K562 (cell line): ENCODE measurements at regions not wholly inside any gene's neighbourhood (a gene's known extent, or its start where the extent isn't known, plus 50 kb on each side); places are given as distances from the start of the nearest gene placed in this dataset.

Source experiments
- ATAC-seq: fragments of 200-7000 bp; cut with Tn5 transposase; 3 replicates; pipeline ENCODE4 v1.9.1; 2020; ENCODE audit warnings: moderate library complexity
- BruUV-seq: library from RNA; stranded (reverse); fragments of 400-500 nt; replicated peaks from 2 replicates; lab custom pipeline; 2021; lab: Mats Ljungman, UMichigan
- CTCF ChIA-PET: fragments of 300-600 bp; formaldehyde crosslinking; extraction: SDS; loops from one replicate; lab custom pipeline; 2021; ENCODE audit warnings: low intra/inter-chr PET ratio; lab: Yijun Ruan, JAX
- POLR2A ChIA-PET: fragments of 300-600, 350-650 bp; sonication (Branson Sonifier 250); formaldehyde crosslinking; extraction: SDS; loops from one replicate; lab custom pipeline; 2021; ENCODE audit warnings: antibody characterized with exemption, inconsistent platforms; lab: Yijun Ruan, JAX
- DNase-seq, 4 experiments: peaks; one replicate each; pipeline versions ENCODE4 v3.0.0 to v3.0.0-alpha.2; 2011 to 2018; ENCODE audit warnings: low spot score in 3 of 4, mixed read lengths in 3 of 4; ENCODE audit errors: extremely low read depth in 1 of 4
- FAIRE-seq: peaks from 2 replicates; lab custom pipeline; 2011; peaks lifted over from hg19 to GRCh38; lab: Jason Lieb, UNC
- H2AFZ ChIP-seq: 2 replicates; pipeline ENCODE4 v1.6.0; 2011; ENCODE audit warnings: low read depth, low read length, control low read depth, inconsistent platforms
- H3K27ac ChIP-seq: fragments of 200-600 bp; 3 replicates; pipeline ENCODE4 v1.8.0; 2011; ENCODE audit warnings: low read depth, mild to moderate bottlenecking, control low read depth, inconsistent platforms, low read length, moderate library complexity, mixed read lengths; ENCODE audit errors: extremely low read depth
- H3K27me3 ChIP-seq, 2 experiments: fragments of 300-600 bp in 1 of 2; 2 replicates in 1 of 2; 3 replicates in 1 of 2; pipeline versions ENCODE4 v1.6.0 to v1.8.0; 2011; ENCODE audit warnings: inconsistent platforms in 2 of 2, low read length in 2 of 2, mild to moderate bottlenecking in 1 of 2, mixed read lengths in 1 of 2, moderate library complexity in 1 of 2; ENCODE audit not compliant: control insufficient read depth in 2 of 2, insufficient read depth in 2 of 2
- H3K36me3 ChIP-seq: fragments of 300-600 bp; 3 replicates; pipeline ENCODE4 v1.8.0; 2011; ENCODE audit warnings: mild to moderate bottlenecking, low read length, inconsistent platforms; ENCODE audit not compliant: control insufficient read depth, insufficient read depth
- H3K4me1 ChIP-seq, 2 experiments: fragments of 200-600 bp in 1 of 2; replicated peaks in 1 of 2; 2 replicates in 1 of 2; 3 replicates in 1 of 2; pipeline versions ENCODE4 v1.5.1 to v1.8.0; 2011; ENCODE audit warnings: inconsistent platforms in 2 of 2, low read length in 2 of 2, mild to moderate bottlenecking in 1 of 2, mixed read lengths in 1 of 2, moderate library complexity in 1 of 2; ENCODE audit not compliant: control insufficient read depth in 2 of 2, insufficient read depth in 2 of 2
- H3K4me2 ChIP-seq: 2 replicates; pipeline ENCODE4 v1.6.1; 2011; ENCODE audit warnings: low read length, control low read depth, inconsistent platforms, mixed read lengths; ENCODE audit not compliant: insufficient read depth
- H3K4me3 ChIP-seq: fragments of 200-600 bp; sonication (generic), shearing (Covaris generic); 2 replicates; pipeline ENCODE4 v1.5.1; 2016; ENCODE audit warnings: control low read depth, inconsistent platforms
- H3K79me2 ChIP-seq: fragments of 200-600 bp; 3 replicates; pipeline ENCODE4 v1.8.0; 2011; ENCODE audit warnings: low read length, inconsistent platforms; ENCODE audit not compliant: control insufficient read depth, insufficient read depth
- H3K9ac ChIP-seq, 2 experiments: 2 replicates each; pipeline versions ENCODE4 v1.6.0 to v1.6.1; 2011; ENCODE audit warnings: low read depth in 2 of 2, low read length in 2 of 2, control low read depth in 1 of 2, inconsistent platforms in 1 of 2, mild to moderate bottlenecking in 1 of 2, mixed read lengths in 1 of 2; ENCODE audit not compliant: insufficient read depth in 1 of 2
- H3K9me1 ChIP-seq: one replicate; pipeline ENCODE4 v1.6.0; 2011; ENCODE audit warnings: inconsistent platforms, mild to moderate bottlenecking, low read length, moderate library complexity; ENCODE audit not compliant: control insufficient read depth, insufficient read depth
- H3K9me3 ChIP-seq: replicated peaks from 2 replicates; pipeline ENCODE4 v1.5.1; 2011; ENCODE audit warnings: low read depth, low read length, inconsistent platforms; ENCODE audit not compliant: control insufficient read depth, insufficient read depth
- H4K20me1 ChIP-seq: replicated peaks from 2 replicates; pipeline ENCODE4 v1.6.1; 2011; ENCODE audit warnings: low read length, inconsistent platforms, mixed read lengths; ENCODE audit not compliant: control insufficient read depth, insufficient read depth
- ETV6 ChIP-seq, 3 experiments: fragments of 150-350 bp in 1 of 3; sonication (generic) in 1 of 3; formaldehyde crosslinking in 1 of 3; IDR thresholded peaks; 2 replicates each; pipeline versions ENCODE4 v1.6.1 to v1.8.0; 2014 to 2022; ENCODE audit warnings: borderline replicate concordance in 2 of 3, low read depth in 2 of 3, antibody characterized with exemption in 1 of 3, low read length in 1 of 3, mild to moderate bottlenecking in 1 of 3, missing genetic modification reagents in 1 of 3
- MXI1 ChIP-seq: IDR thresholded peaks from 2 replicates; pipeline ENCODE4 v1.6.1; 2011; ENCODE audit warnings: low read depth, mild to moderate bottlenecking, improper control_type of control experiment, low read length
- RBM34 ChIP-seq: fragments of 200-400 bp; formaldehyde crosslinking; IDR thresholded peaks from 2 replicates; pipeline ENCODE4 v1.6.1; 2018; ENCODE audit warnings: low read length, borderline replicate concordance; ENCODE audit not compliant: insufficient read depth
- SAFB ChIP-seq: fragments of 200-400 bp; formaldehyde crosslinking; IDR thresholded peaks from 2 replicates; pipeline ENCODE4 v1.6.1; 2017; ENCODE audit warnings: low read depth, low read length, borderline replicate concordance
- SLC30A9 ChIP-seq: fragments of 250-450 bp; sonication (Bioruptor Pico); IDR thresholded peaks from 2 replicates; pipeline ENCODE4 v1.8.0; 2022; ENCODE audit warnings: mild to moderate bottlenecking, moderate library complexity
- ZNF140 ChIP-seq: fragments of 250-450 bp; sonication (Bioruptor Pico); IDR thresholded peaks from 2 replicates; pipeline ENCODE4 v1.8.0; 2021; ENCODE audit warnings: moderate library complexity, mild to moderate bottlenecking, inconsistent platforms
- ZNF224 ChIP-seq: sonication (generic); formaldehyde crosslinking; IDR thresholded peaks from 2 replicates; pipeline ENCODE4 v1.8.0; 2022; ENCODE audit warnings: mild to moderate bottlenecking, missing genetic modification reagents
- ZNF3 ChIP-seq: fragments of 250-450 bp; sonication (Bioruptor Pico); IDR thresholded peaks from 2 replicates; pipeline ENCODE4 v1.5.0; 2021; ENCODE audit warnings: mild to moderate bottlenecking, moderate library complexity
- WGBS: fragments of 100-300 bp; shearing (Covaris generic); methylation state at CpG from one replicate; pipeline ENCODE4 v1.1.6; 2016; ENCODE audit warnings: low coverage, mixed read lengths; ENCODE audit not compliant: insufficient coverage; ENCODE audit errors: missing lambda C conversion rate; 5-methylcytosine and 5-hydroxymethylcytosine counted together
- in situ Hi-C: fragments of 300-500 bp; cut with MboI; formaldehyde crosslinking; loops from 4 replicates; pipeline ENCODE4 v1.15.0; 2018; ENCODE audit warnings: inconsistent platforms, mixed read lengths
- intact Hi-C: fragments of 100-400 bp; cut with micrococcal nuclease; formaldehyde crosslinking; loops from 2 replicates; pipeline ENCODE4 v1.14.2; 2022
- TF ChIP-seq, protein P1 (sequence below): fragments of 200-600 bp; sonication (generic); IDR thresholded peaks from one replicate; pipeline ENCODE4 v1.6.1; 2012; ENCODE audit warnings: mild to moderate bottlenecking, low read depth, low read length, inconsistent platforms
- TF ChIP-seq, protein P2 (sequence below): sonication (generic); formaldehyde crosslinking; IDR thresholded peaks from 2 replicates; pipeline ENCODE4 v1.8.0; 2022; ENCODE audit warnings: mild to moderate bottlenecking, missing genetic modification reagents

DNA sequence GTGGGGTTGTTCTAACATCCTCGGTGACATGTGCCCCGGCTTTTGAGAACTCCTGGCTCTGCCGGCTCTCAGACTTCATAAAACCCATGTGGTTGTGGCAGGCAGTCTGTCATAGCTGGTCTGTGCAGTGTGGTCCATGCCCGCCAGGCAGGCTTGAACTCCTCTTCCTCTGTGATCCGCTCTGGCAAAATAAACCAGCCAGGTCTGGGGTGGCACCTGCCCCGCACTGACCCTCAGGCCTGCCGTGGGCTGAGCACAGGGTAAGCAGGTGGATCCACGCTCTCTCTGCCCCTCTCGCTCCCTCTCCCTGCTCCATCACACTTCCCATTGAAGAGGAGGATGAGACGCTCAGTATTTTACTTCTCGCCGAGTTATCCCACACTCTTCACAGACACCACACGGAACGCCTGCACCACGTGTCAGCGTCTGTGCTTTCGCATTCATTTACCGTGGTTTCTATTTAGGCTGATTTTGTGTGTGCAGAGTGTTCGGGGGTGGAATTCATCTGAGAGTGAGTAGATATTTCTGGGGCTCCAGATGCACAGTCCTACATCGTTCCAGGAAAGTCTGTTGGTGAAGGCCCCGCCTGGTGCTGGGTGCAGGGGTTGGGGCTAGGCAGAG is 56.4 kb downstream of the RTP5 start:
- H3K9me1 ChIP-seq, result peaks cover 2% of the 10 kb centered on the region
- FAIRE-seq, result no peak
- no peak for ATAC-seq
- no peak overlapping the region for H3K27ac ChIP-seq
- no peaks in the 10 kb centered on the region for H3K36me3 ChIP-seq
- CTCF ChIA-PET, result no interaction called here
- H4K20me1 ChIP-seq, result peaks cover 4% of the 10 kb centered on the region; the same call in 1 of the 2 replicates
- no peak overlapping the region; a peak in 1 of 4 replicates for H3K9ac ChIP-seq
- H3K4me2 ChIP-seq, result no peak overlapping the region
- in situ Hi-C loops (no loop called here), intact Hi-C loops (no loop called here)
- H3K4me3 ChIP-seq, result no peak overlapping the region
- POLR2A ChIA-PET, result interaction anchor here (0.6 kb wide), 1 partner anchor 11 kb away, joined by 3 read pairs; no protein-coding TSS in a partner anchor
- H3K27me3 ChIP-seq, result peaks cover 0 to 16% of the 10 kb centered on the region in 2 experiments; a peak in 3 of 5 replicates
- DNase-seq, result no peak
- H3K4me1 ChIP-seq, result no peaks in the 10 kb centered on the region; a peak in 1 of 5 replicates
- BruUV-seq, result no TSS peak
- no peaks in the 10 kb centered on the region for H3K79me2 ChIP-seq
- H2AFZ ChIP-seq, result no peak overlapping the region
- H3K9me3 ChIP-seq, result no peaks in the 10 kb centered on the region
- WGBS, result 31% methylated on average over 18 of the region's 21 CpGs
- TF ChIP-seq ZNF140 (CRISPR knock-in tag) (no peak), ZNF3 (CRISPR knock-in tag) (no peak), SAFB (no peak), ZNF224 (CRISPR knock-in tag) (no peak), ETV6 (IDR thresholded peaks at IDR 0.05; ENCODE audit: borderline replicate concordance in 1 of 2, low read depth in 2 of 2, low read length in 1 of 2) (no peak), ETV6 (CRISPR knock-in tag; IDR thresholded peaks at IDR 0.05; ENCODE audit: borderline replicate concordance) (no peak), RBM34 (no peak), MXI1 (no peak), SLC30A9 (CRISPR knock-in tag) (no peak)
- TF ChIP-seq, protein P1, sequence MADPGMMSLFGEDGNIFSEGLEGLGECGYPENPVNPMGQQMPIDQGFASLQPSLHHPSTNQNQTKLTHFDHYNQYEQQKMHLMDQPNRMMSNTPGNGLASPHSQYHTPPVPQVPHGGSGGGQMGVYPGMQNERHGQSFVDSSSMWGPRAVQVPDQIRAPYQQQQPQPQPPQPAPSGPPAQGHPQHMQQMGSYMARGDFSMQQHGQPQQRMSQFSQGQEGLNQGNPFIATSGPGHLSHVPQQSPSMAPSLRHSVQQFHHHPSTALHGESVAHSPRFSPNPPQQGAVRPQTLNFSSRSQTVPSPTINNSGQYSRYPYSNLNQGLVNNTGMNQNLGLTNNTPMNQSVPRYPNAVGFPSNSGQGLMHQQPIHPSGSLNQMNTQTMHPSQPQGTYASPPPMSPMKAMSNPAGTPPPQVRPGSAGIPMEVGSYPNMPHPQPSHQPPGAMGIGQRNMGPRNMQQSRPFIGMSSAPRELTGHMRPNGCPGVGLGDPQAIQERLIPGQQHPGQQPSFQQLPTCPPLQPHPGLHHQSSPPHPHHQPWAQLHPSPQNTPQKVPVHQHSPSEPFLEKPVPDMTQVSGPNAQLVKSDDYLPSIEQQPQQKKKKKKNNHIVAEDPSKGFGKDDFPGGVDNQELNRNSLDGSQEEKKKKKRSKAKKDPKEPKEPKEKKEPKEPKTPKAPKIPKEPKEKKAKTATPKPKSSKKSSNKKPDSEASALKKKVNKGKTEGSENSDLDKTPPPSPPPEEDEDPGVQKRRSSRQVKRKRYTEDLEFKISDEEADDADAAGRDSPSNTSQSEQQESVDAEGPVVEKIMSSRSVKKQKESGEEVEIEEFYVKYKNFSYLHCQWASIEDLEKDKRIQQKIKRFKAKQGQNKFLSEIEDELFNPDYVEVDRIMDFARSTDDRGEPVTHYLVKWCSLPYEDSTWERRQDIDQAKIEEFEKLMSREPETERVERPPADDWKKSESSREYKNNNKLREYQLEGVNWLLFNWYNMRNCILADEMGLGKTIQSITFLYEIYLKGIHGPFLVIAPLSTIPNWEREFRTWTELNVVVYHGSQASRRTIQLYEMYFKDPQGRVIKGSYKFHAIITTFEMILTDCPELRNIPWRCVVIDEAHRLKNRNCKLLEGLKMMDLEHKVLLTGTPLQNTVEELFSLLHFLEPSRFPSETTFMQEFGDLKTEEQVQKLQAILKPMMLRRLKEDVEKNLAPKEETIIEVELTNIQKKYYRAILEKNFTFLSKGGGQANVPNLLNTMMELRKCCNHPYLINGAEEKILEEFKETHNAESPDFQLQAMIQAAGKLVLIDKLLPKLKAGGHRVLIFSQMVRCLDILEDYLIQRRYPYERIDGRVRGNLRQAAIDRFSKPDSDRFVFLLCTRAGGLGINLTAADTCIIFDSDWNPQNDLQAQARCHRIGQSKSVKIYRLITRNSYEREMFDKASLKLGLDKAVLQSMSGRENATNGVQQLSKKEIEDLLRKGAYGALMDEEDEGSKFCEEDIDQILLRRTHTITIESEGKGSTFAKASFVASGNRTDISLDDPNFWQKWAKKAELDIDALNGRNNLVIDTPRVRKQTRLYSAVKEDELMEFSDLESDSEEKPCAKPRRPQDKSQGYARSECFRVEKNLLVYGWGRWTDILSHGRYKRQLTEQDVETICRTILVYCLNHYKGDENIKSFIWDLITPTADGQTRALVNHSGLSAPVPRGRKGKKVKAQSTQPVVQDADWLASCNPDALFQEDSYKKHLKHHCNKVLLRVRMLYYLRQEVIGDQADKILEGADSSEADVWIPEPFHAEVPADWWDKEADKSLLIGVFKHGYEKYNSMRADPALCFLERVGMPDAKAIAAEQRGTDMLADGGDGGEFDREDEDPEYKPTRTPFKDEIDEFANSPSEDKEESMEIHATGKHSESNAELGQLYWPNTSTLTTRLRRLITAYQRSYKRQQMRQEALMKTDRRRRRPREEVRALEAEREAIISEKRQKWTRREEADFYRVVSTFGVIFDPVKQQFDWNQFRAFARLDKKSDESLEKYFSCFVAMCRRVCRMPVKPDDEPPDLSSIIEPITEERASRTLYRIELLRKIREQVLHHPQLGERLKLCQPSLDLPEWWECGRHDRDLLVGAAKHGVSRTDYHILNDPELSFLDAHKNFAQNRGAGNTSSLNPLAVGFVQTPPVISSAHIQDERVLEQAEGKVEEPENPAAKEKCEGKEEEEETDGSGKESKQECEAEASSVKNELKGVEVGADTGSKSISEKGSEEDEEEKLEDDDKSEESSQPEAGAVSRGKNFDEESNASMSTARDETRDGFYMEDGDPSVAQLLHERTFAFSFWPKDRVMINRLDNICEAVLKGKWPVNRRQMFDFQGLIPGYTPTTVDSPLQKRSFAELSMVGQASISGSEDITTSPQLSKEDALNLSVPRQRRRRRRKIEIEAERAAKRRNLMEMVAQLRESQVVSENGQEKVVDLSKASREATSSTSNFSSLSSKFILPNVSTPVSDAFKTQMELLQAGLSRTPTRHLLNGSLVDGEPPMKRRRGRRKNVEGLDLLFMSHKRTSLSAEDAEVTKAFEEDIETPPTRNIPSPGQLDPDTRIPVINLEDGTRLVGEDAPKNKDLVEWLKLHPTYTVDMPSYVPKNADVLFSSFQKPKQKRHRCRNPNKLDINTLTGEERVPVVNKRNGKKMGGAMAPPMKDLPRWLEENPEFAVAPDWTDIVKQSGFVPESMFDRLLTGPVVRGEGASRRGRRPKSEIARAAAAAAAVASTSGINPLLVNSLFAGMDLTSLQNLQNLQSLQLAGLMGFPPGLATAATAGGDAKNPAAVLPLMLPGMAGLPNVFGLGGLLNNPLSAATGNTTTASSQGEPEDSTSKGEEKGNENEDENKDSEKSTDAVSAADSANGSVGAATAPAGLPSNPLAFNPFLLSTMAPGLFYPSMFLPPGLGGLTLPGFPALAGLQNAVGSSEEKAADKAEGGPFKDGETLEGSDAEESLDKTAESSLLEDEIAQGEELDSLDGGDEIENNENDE, result no peak
- TF ChIP-seq, protein P2, sequence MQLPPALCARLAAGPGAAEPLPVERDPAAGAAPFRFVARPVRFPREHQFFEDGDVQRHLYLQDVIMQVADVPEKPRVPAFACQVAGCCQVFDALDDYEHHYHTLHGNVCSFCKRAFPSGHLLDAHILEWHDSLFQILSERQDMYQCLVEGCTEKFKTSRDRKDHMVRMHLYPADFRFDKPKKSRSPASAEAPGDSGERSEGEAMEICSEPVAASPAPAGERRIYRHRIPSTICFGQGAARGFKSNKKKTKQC (CRISPR knock-in tag), result no peak
